ENCODE measurements at regions not wholly inside any gene's neighbourhood (a gene's known extent, or its start where the extent isn't known, plus 50 kb on each side); places are given as distances from the start of the nearest gene placed in this dataset.

DNA sequence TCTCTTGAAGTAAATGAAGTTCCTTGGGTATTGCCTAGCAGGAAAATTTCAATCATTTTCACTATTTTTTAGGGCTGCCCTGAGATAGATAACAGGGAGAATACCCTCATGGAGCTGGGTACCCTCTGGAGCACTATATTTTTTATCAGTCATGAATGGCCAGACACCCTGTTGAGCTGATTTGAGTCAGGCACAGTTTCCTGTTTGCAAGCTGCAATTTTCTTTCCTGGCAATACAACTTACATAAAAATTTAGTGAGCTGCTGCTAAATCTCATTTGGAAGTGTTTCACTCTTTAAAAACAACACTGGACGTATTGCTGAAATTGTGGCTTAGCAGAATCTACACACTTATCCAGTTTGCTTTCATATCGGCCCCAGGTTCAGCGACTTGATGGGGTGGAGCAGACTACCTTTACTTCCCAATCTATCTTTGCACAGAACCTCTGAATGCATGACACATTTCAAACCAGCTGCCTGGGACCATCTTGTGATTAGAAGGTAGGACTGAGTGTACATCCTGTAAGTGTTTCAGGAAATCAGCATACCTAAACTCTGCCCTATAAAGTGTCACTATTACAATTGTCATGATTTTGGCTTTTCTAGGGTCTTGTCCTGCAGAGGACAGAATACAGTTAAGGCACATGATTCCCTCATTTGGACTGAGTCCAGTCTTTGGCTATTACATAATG lies 125.7 kb upstream of the FAM3C start:
- no peak for DNase-seq (ENCODE audit: low read depth, low spot score)
- no peaks in the 10 kb centered on the region for H3K9me3 ChIP-seq (ENCODE audit: control insufficient read depth, insufficient read depth, low read depth, low read length)
- TF ChIP-seq, protein P1, sequence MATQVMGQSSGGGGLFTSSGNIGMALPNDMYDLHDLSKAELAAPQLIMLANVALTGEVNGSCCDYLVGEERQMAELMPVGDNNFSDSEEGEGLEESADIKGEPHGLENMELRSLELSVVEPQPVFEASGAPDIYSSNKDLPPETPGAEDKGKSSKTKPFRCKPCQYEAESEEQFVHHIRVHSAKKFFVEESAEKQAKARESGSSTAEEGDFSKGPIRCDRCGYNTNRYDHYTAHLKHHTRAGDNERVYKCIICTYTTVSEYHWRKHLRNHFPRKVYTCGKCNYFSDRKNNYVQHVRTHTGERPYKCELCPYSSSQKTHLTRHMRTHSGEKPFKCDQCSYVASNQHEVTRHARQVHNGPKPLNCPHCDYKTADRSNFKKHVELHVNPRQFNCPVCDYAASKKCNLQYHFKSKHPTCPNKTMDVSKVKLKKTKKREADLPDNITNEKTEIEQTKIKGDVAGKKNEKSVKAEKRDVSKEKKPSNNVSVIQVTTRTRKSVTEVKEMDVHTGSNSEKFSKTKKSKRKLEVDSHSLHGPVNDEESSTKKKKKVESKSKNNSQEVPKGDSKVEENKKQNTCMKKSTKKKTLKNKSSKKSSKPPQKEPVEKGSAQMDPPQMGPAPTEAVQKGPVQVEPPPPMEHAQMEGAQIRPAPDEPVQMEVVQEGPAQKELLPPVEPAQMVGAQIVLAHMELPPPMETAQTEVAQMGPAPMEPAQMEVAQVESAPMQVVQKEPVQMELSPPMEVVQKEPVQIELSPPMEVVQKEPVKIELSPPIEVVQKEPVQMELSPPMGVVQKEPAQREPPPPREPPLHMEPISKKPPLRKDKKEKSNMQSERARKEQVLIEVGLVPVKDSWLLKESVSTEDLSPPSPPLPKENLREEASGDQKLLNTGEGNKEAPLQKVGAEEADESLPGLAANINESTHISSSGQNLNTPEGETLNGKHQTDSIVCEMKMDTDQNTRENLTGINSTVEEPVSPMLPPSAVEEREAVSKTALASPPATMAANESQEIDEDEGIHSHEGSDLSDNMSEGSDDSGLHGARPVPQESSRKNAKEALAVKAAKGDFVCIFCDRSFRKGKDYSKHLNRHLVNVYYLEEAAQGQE (IDR thresholded peaks at IDR 0.05; ENCODE audit: insufficient read depth in 1 of 2, low read depth in 2 of 2, low read length in 1 of 2) = no peak
- TF ChIP-seq SIN3A (IDR thresholded peaks at IDR 0.05; ENCODE audit: borderline replicate concordance, insufficient read depth, low read depth, low read length) = no peak
- no peak for TF ChIP-seq TCF7L2 (IDR thresholded peaks at IDR 0.05; ENCODE audit: low read depth, low read length)
- TF ChIP-seq, protein P2, sequence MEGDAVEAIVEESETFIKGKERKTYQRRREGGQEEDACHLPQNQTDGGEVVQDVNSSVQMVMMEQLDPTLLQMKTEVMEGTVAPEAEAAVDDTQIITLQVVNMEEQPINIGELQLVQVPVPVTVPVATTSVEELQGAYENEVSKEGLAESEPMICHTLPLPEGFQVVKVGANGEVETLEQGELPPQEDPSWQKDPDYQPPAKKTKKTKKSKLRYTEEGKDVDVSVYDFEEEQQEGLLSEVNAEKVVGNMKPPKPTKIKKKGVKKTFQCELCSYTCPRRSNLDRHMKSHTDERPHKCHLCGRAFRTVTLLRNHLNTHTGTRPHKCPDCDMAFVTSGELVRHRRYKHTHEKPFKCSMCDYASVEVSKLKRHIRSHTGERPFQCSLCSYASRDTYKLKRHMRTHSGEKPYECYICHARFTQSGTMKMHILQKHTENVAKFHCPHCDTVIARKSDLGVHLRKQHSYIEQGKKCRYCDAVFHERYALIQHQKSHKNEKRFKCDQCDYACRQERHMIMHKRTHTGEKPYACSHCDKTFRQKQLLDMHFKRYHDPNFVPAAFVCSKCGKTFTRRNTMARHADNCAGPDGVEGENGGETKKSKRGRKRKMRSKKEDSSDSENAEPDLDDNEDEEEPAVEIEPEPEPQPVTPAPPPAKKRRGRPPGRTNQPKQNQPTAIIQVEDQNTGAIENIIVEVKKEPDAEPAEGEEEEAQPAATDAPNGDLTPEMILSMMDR (IDR thresholded peaks at IDR 0.05) = no peak
- no peak for TF ChIP-seq POLR2AphosphoS5 (IDR thresholded peaks at IDR 0.05; ENCODE audit: low read depth, low read length)
- H3K4me1 ChIP-seq (ENCODE audit: control insufficient read depth, insufficient read depth, low read length) = no peaks in the 10 kb centered on the region
- H3K27ac ChIP-seq (ENCODE audit: low read length) = no peak overlapping the region
- H3K4me3 ChIP-seq (ENCODE audit: low read depth in 2 of 2, low read length in 2 of 2) = no peak overlapping the region
- ChIA-PET CTCF (no interaction called here), POLR2A (no interaction called here)
- H3K36me3 ChIP-seq (ENCODE audit: control insufficient read depth, insufficient read depth, low read length) = no peaks in the 10 kb centered on the region
- in situ Hi-C loops (cut with HindIII; ENCODE audit: low pct_unique_long_range_greater_than_20kb, low sequenced_read_pairs) = no loop called here
- intact Hi-C loops (cut with micrococcal nuclease; ENCODE audit: unreplicated experiment) = no loop called here
- no TSS peak for BruUV-seq (replicated peaks)
- ATAC-seq = no peak
- no peaks in the 10 kb centered on the region for H3K27me3 ChIP-seq (ENCODE audit: control insufficient read depth, insufficient read depth, low read length)

DNA sequence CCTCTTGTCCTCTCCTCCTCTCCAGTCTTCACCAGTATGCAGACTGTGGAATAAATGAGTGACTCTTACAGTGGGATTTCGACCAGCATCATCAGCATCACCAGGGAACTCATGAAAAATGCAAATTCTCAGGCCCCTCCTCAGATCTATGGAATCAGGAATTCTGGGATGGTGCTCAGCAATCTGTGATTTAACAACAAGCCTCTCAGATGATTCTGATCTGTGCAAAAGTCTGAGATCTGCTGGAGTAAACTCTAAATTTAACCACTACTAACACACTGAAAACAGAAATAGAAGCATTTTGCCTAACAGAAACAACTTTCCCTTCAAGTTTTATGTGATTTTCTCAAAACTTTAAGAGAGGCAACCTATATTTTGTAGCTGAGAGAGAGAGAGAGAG lies 124.8 kb upstream of the FAM3C start:
- ChIA-PET POLR2A (no interaction called here), CTCF (no interaction called here)
- H3K4me3 ChIP-seq (ENCODE audit: low read depth in 2 of 2, low read length in 2 of 2) = no peak overlapping the region
- ATAC-seq (no peak), DNase-seq (ENCODE audit: low read depth, low spot score) (no peak)
- no peaks in the 10 kb centered on the region for H3K9me3 ChIP-seq (ENCODE audit: control insufficient read depth, insufficient read depth, low read depth, low read length)
- BruUV-seq (replicated peaks) = no TSS peak
- H3K36me3 ChIP-seq (ENCODE audit: control insufficient read depth, insufficient read depth, low read length) = no peaks in the 10 kb centered on the region
- H3K4me1 ChIP-seq (ENCODE audit: control insufficient read depth, insufficient read depth, low read length) = no peaks in the 10 kb centered on the region
- intact Hi-C loops (cut with micrococcal nuclease; ENCODE audit: unreplicated experiment) (no loop called here), in situ Hi-C loops (cut with HindIII; ENCODE audit: low pct_unique_long_range_greater_than_20kb, low sequenced_read_pairs) (no loop called here)
- H3K27ac ChIP-seq (ENCODE audit: low read length) = peak overlapping the region; percentile 17; the same call in 1 of the 2 replicates
- TF ChIP-seq, protein P1 (IDR thresholded peaks at IDR 0.05; ENCODE audit: insufficient read depth in 1 of 2, low read depth in 2 of 2, low read length in 1 of 2) = no peak
- TF ChIP-seq SIN3A (IDR thresholded peaks at IDR 0.05; ENCODE audit: borderline replicate concordance, insufficient read depth, low read depth, low read length) = no peak
- TF ChIP-seq, protein P2 (IDR thresholded peaks at IDR 0.05) = no peak
- no peak for TF ChIP-seq TCF7L2 (IDR thresholded peaks at IDR 0.05; ENCODE audit: low read depth, low read length)
- TF ChIP-seq POLR2AphosphoS5 (IDR thresholded peaks at IDR 0.05; ENCODE audit: low read depth, low read length) = no peak
- H3K27me3 ChIP-seq (ENCODE audit: control insufficient read depth, insufficient read depth, low read length) = no peaks in the 10 kb centered on the region
